ENCODE measurements at regions not wholly inside any gene's neighbourhood (a gene's known extent, or its start where the extent isn't known, plus 50 kb on each side); places are given as distances from the start of the nearest gene placed in this dataset.

- DNase-seq (ENCODE audit: low read depth in 1 of 2, low spot score in 1 of 2): no peak
Observed at GRCh38 chr2:37471104-37471503, 126.7 kb downstream of the QPCT start.

GRCh38 chr2:37471994-37472393 is 127.6 kb downstream of the QPCT start:
- no peak for DNase-seq (ENCODE audit: low read depth in 1 of 2, low spot score in 1 of 2)

DNA sequence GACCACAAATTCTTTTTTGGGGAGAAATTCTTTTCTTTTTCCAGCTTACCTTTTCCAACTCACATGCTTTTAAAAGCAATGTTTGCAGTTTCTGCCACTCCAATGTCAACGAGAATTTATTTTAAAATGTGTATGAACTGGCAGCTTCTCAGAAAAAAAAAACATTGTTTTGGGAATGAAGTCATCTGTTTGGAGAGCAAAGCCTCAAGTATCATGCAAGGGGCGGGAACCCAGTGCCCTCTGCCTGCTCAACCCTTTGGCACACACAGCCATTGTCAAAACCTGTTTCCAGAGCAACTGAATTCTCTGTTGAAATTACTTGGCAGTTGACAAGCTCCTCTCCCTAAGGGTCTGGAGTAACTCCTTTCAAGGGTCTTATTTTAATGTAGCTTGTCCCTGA is 128.5 kb downstream of the QPCT start:
- no peak for DNase-seq (ENCODE audit: low read depth in 1 of 2, low spot score in 1 of 2)

DNA sequence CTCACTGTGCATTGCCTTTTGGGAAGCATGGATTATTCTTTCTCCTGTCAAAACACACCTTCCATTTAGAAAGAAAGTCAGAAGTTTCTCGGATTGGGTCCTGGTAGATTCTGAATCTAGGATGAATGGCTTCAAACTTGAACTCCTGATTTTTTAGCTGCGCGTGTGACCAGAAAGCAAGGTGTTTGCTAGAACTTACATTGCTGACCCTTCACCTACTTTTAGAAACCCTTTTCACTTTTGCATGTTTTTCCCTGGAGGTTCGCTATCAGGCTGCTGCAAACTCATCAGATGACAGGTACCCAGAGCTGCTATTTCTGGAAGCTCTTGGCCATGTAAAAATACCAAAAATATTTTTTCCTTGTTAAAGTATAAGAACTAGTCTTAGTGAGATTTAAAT is 132.0 kb downstream of the QPCT start:
- DNase-seq (ENCODE audit: low read depth in 1 of 2, low spot score in 1 of 2): no peak

- no peak for DNase-seq (ENCODE audit: low read depth in 1 of 2, low spot score in 1 of 2)
Observed at GRCh38 chr2:37477921-37478320, 133.5 kb downstream of the QPCT start.

DNA sequence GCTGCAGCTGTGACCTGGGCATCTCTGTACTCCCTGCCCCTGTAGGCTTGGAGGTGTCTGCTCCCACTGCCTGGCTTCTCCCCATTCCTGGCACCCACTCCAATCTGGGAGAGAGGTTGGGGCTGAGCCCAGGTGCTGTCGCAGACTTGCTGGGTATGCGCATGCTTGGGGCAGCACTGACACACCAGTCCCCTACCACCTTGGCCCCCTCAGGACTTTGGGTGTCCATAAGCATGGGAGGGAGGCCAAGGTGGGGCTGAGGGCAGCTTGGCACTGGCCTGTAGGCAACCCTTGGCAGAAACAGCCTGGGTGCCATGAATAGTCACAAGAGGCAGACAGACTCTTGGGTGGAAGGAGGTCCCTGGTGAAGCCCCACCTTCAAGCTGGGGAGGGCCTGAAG is 136.8 kb downstream of the QPCT start:
- no peak for DNase-seq (ENCODE audit: low read depth in 1 of 2, low spot score in 1 of 2)

DNA sequence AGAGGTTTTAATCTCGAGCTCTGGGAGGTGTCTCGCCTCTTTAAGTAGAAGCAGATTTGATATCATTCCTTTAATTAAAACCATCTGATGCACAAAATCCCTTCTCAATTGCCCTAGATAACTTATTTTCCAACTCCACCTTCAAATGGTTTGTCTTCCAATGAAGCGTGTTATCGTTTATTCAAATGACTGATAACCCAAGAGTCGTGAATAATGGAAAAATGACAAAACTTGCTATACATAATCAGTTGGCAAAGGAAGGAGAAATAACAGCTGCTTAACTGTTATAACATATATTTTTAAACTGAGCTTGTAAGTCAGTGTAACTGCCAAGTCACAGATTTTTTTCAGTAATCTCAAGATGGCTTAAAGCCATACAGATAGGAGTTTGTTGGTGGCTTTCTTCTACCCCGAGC is 144.6 kb downstream of the QPCT start:
- no peak for DNase-seq (ENCODE audit: low read depth in 1 of 2, low spot score in 1 of 2)

- DNase-seq (ENCODE audit: low read depth in 1 of 2, low spot score in 1 of 2): no peak
Observed at GRCh38 chr2:37489536-37489935, 145.1 kb downstream of the QPCT start.

DNA sequence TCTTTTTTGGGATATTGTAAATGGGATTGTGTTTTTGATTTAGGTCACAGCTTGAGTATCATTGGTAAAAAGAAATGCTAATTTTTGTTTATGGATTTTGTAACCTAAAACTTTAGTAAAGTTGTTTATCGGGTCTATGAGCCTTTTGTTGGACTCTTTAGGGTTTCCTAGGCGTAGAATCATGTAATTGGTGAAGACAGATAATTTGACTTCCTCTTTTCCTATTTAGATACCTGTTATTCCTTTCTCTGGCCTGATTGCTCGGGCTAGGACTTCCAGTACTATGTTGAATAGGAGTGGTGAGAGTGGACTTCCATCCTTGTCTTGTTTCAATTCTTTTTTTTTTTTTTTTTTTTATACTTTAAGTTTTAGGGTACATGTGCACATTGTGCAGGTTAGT is 149.0 kb downstream of the QPCT start:
- no peak for DNase-seq (ENCODE audit: low read depth in 1 of 2, low spot score in 1 of 2)

- DNase-seq (ENCODE audit: low read depth in 1 of 2, low spot score in 1 of 2): no peak
Observed at GRCh38 chr2:37499113-37499512, 154.7 kb downstream of the QPCT start.

GRCh38 chr2:37500031-37500430 is 155.6 kb downstream of the QPCT start:
- DNase-seq (ENCODE audit: low read depth in 1 of 2, low spot score in 1 of 2): no peak

DNA sequence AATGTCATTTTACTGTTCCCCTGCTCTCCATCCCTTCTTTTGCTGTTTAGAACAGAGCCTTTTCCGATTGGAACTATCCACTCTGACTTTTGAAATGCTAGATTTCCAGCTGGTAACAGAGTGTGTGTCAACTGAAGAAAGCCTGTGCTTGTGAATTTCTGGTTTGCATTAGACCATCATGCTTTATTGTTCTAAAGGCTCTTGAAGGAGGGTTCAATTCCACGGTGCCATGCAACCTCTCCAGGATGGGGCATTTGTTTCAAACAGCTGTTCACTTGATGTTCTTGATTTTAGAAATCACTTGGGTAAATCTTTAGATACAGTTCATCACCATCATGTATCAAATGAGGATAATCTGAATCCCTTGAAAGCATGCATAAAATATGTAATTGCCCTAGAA is 156.7 kb downstream of the QPCT start:
- no peak for DNase-seq (ENCODE audit: low read depth in 1 of 2, low spot score in 1 of 2)

DNA sequence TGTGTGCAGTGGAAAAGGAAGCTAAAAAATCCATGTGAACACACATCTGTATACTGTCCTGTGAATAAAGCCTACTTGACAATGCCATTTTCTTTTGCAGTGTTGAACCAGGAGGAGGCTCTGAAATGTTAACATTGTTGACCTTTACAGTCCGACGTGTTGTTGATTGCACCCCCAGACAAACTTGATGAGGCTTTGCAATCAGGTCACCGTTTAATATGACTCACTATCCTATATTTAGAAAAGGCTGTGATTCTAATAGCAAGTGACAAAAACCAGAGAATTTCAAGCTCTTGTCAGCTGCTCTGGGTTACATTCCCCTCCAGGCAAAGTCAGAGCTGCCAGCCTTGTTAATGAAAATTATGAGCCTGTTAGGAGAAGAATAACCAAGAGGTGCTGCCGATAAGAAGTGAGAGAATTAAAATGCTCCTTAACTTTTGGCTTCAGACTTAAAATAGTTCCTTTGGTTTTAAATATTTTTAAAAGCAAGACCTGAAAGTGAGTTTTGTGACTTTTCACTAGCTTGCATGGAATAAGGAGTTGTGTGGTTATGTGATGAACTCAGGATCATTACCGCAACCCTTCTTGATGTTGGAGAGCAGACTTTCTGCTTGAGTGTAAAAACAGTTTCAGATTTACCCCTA is 162.1 kb downstream of the QPCT start:
- no peak for DNase-seq (ENCODE audit: low read depth in 1 of 2, low spot score in 1 of 2)

DNA sequence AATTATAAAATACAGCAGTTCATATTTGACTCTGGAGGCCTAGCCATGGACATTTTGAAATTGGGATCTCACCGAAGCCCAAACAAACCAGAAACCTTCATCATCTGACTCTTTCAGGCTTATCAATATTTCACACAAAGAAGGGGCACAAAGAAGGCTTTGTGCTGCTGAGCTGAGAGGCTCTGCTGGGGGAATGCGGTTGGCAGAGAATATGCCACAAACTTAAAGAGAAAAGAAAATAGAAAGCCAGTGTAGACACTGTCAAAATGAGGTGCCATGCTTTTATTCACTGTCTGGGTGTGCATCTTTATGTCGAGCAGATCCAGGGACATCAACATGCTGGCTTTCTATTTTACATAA is 162.6 kb downstream of the QPCT start:
- DNase-seq (ENCODE audit: low read depth in 1 of 2, low spot score in 1 of 2): no peak

- DNase-seq (ENCODE audit: low read depth in 1 of 2, low spot score in 1 of 2): no peak
Observed at GRCh38 chr2:37507703-37508102, 163.3 kb downstream of the QPCT start.

DNA sequence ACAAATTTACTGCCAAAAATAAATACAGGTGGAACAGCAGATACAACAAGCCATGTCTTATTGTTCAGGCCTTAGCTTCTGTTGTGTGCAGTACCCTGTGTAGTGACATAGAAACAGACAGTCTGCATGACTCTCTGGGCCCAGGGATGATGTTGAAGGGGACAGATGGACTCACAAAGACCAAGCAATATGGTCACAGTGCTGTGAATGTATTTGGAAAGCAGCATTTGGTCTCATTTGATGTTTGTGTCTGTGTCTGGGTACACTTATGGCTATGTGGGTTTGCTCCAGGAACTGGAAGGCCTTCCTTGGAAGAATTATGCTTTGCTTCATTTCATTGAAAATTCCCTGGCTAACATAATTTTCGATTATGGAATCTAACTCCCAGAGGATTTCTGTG is 158.5 kb downstream of the CDC42EP3 start:
- DNase-seq (ENCODE audit: low read depth in 1 of 2, low spot score in 1 of 2): no peak

DNA sequence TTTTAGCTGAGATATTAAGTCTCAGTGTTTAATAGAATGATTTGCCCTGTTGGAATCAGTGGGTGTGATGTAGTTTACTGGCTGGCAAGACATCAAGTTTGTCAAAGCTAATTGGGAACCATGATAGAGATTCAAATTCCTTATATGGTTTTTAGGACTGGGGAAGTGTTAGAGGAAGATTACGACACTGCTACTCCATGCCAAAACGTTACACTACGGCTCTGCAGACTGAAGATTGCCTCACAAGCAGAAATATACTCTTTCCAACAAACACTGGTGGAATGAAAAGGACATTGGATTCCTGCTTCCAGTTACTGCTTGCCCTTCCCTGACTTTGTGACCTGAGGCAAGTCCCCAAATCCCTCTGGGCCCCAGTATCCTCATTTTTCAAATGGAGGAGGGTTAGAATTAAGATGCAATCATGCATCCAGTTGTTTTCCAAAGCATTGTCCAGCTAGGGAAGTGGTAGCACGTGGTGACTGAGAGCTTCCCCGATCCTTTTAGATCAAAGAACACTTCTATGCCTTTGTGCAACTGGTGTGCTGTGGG is 147.6 kb downstream of the CDC42EP3 start:
- no peak for DNase-seq (ENCODE audit: low read depth in 1 of 2, low spot score in 1 of 2)

GRCh38 chr2:37526323-37526722 is 145.1 kb downstream of the CDC42EP3 start:
- no peak for DNase-seq (ENCODE audit: low read depth in 1 of 2, low spot score in 1 of 2)

- DNase-seq (ENCODE audit: low read depth in 1 of 2, low spot score in 1 of 2): no peak
Observed at GRCh38 chr2:37526856-37527255, 144.6 kb downstream of the CDC42EP3 start.

- no peak for DNase-seq (ENCODE audit: low read depth in 1 of 2, low spot score in 1 of 2)
Observed at GRCh38 chr2:37527361-37527760, 144.1 kb downstream of the CDC42EP3 start.

- DNase-seq (ENCODE audit: low read depth in 1 of 2, low spot score in 1 of 2): no peak
Observed at GRCh38 chr2:37529830-37530415, 141.5 kb downstream of the CDC42EP3 start.

DNA sequence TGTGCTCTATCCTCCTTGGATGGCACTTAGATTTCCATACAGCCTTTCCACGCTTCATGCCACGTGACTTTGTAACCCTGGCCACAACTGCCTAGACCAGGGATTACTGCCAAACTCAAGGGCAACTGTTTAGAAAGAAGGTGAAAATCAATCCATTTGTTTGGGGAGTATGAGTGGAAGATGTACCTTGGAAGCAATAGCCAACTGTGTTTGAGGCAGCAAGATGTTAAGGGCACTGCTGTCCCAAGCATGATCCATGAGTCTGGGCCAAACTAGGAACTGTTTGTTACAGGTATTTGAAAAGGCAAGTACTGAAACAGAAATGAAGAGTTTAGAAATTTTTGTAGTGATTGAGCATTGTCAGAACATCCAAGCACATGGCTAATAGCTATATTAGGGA is 138.9 kb downstream of the CDC42EP3 start:
- DNase-seq (ENCODE audit: low read depth in 1 of 2, low spot score in 1 of 2): no peak

GRCh38 chr2:37537316-37537715 is 134.1 kb downstream of the CDC42EP3 start:
- DNase-seq (ENCODE audit: low read depth in 1 of 2, low spot score in 1 of 2): no peak

Measured in activated CD4-positive, alpha-beta T cell treated with anti-CD3 and anti-CD28 coated beads, Interleukin-2, amount 50 U/mL, for 24 hours (primary cell).